ENCODE measurements at regions not wholly inside any gene's neighbourhood (a gene's known extent, or its start where the extent isn't known, plus 50 kb on each side); places are given as distances from the start of the nearest gene placed in this dataset.

- TF ChIP-seq CTCF (IDR thresholded peaks at IDR 0.05; ENCODE audit: low read depth, low read length): no peak
- TF ChIP-seq EZH2phosphoT487 (IDR thresholded peaks at IDR 0.05; ENCODE audit: low read depth): no peak
Observed at GRCh38 chr20:48106428-48106827, 321.1 kb upstream of the SULF2 start.
